Mucosa of stomach (tissue), 1 donor: ENCODE measurements at regions not wholly inside any gene's neighbourhood (a gene's known extent, or its start where the extent isn't known, plus 50 kb on each side); places are given as distances from the start of the nearest gene placed in this dataset.

Experiments used
- H3K27me3 ChIP-seq: one replicate; pipeline ENCODE4 v1.7.0; 2013; ENCODE audit warnings: mild to moderate bottlenecking, low read length; ENCODE audit not compliant: control insufficient read depth, insufficient read depth
- H3K36me3 ChIP-seq: one replicate; pipeline ENCODE4 v1.7.0; 2013; ENCODE audit warnings: low read length; ENCODE audit not compliant: control insufficient read depth, insufficient read depth
- H3K4me1 ChIP-seq: one replicate; pipeline ENCODE4 v1.7.0; 2013; ENCODE audit warnings: mild to moderate bottlenecking, low read length; ENCODE audit not compliant: control insufficient read depth, insufficient read depth
- H3K4me3 ChIP-seq: one replicate; pipeline ENCODE4 v1.7.0; 2013; ENCODE audit warnings: low read length
- H3K9ac ChIP-seq: one replicate; pipeline ENCODE4 v1.7.0; 2013; ENCODE audit warnings: mild to moderate bottlenecking, low read length, moderate library complexity
- H3K9me3 ChIP-seq: one replicate; pipeline ENCODE4 v1.7.0; 2013; ENCODE audit warnings: mild to moderate bottlenecking, low read length, moderate library complexity; ENCODE audit not compliant: control insufficient read depth
- donor health status: Pancreatic carcinoma.

- Histone ChIP-seq H3K4me3 (no peak overlapping the region), H3K36me3 (no peaks in the 10 kb centered on the region), H3K9me3 (no peaks in the 10 kb centered on the region), H3K4me1 (no peaks in the 10 kb centered on the region), H3K9ac (no peak overlapping the region), H3K27me3 (no peaks in the 10 kb centered on the region)
Observed at GRCh38 chr22:47295226-47295901, 532.9 kb downstream of the TBC1D22A start.

GRCh38 chr22:47294576-47294975 lies 532.1 kb downstream of the TBC1D22A start:
- Histone ChIP-seq H3K4me1 (no peaks in the 10 kb centered on the region), H3K9me3 (no peaks in the 10 kb centered on the region), H3K4me3 (no peak overlapping the region), H3K27me3 (no peaks in the 10 kb centered on the region), H3K9ac (no peak overlapping the region), H3K36me3 (no peaks in the 10 kb centered on the region)

GRCh38 chr22:47294222-47294532 lies 531.7 kb downstream of the TBC1D22A start:
- H3K36me3 ChIP-seq = no peaks in the 10 kb centered on the region
- no peaks in the 10 kb centered on the region for H3K9me3 ChIP-seq
- no peaks in the 10 kb centered on the region for H3K27me3 ChIP-seq
- no peak overlapping the region for H3K4me3 ChIP-seq
- no peaks in the 10 kb centered on the region for H3K4me1 ChIP-seq
- H3K9ac ChIP-seq = no peak overlapping the region

GRCh38 chr22:47293368-47294221 lies 531.1 kb downstream of the TBC1D22A start:
- Histone ChIP-seq H3K9ac (no peak overlapping the region), H3K9me3 (no peaks in the 10 kb centered on the region), H3K4me1 (no peaks in the 10 kb centered on the region), H3K27me3 (no peaks in the 10 kb centered on the region), H3K36me3 (no peaks in the 10 kb centered on the region), H3K4me3 (no peak overlapping the region)

- Histone ChIP-seq H3K36me3 (no peaks in the 10 kb centered on the region), H3K4me1 (no peaks in the 10 kb centered on the region), H3K9ac (no peak overlapping the region), H3K9me3 (no peaks in the 10 kb centered on the region), H3K27me3 (no peaks in the 10 kb centered on the region), H3K4me3 (no peak overlapping the region)
Observed at GRCh38 chr22:47292546-47293320, 530.3 kb downstream of the TBC1D22A start.

- no peaks in the 10 kb centered on the region for H3K27me3 ChIP-seq
- no peak overlapping the region for H3K4me3 ChIP-seq
- H3K9me3 ChIP-seq = no peaks in the 10 kb centered on the region
- no peaks in the 10 kb centered on the region for H3K4me1 ChIP-seq
- H3K9ac ChIP-seq = no peak overlapping the region
- no peaks in the 10 kb centered on the region for H3K36me3 ChIP-seq
Observed at GRCh38 chr22:47291565-47292495, 529.4 kb downstream of the TBC1D22A start.

GRCh38 chr22:47290706-47291430 lies 528.4 kb downstream of the TBC1D22A start:
- no peak overlapping the region for H3K4me3 ChIP-seq
- no peaks in the 10 kb centered on the region for H3K27me3 ChIP-seq
- H3K36me3 ChIP-seq = no peaks in the 10 kb centered on the region
- no peak overlapping the region for H3K9ac ChIP-seq
- no peaks in the 10 kb centered on the region for H3K9me3 ChIP-seq
- H3K4me1 ChIP-seq = no peaks in the 10 kb centered on the region

GRCh38 chr22:47289336-47289985 lies 527.0 kb downstream of the TBC1D22A start:
- H3K4me1 ChIP-seq = no peaks in the 10 kb centered on the region
- no peaks in the 10 kb centered on the region for H3K27me3 ChIP-seq
- H3K4me3 ChIP-seq = no peak overlapping the region
- no peaks in the 10 kb centered on the region for H3K9me3 ChIP-seq
- no peaks in the 10 kb centered on the region for H3K36me3 ChIP-seq
- H3K9ac ChIP-seq = no peak overlapping the region

GRCh38 chr22:47288680-47289079 lies 526.2 kb downstream of the TBC1D22A start:
- Histone ChIP-seq H3K9me3 (no peaks in the 10 kb centered on the region), H3K4me3 (no peak overlapping the region), H3K36me3 (no peaks in the 10 kb centered on the region), H3K27me3 (no peaks in the 10 kb centered on the region), H3K9ac (no peak overlapping the region), H3K4me1 (no peaks in the 10 kb centered on the region)

GRCh38 chr22:47287516-47287915 lies 525.1 kb downstream of the TBC1D22A start:
- no peaks in the 10 kb centered on the region for H3K27me3 ChIP-seq
- H3K4me1 ChIP-seq = no peaks in the 10 kb centered on the region
- no peak overlapping the region for H3K4me3 ChIP-seq
- no peaks in the 10 kb centered on the region for H3K9me3 ChIP-seq
- no peaks in the 10 kb centered on the region for H3K36me3 ChIP-seq
- H3K9ac ChIP-seq = no peak overlapping the region

- H3K4me3 ChIP-seq = no peak overlapping the region
- no peaks in the 10 kb centered on the region for H3K27me3 ChIP-seq
- H3K4me1 ChIP-seq = no peaks in the 10 kb centered on the region
- no peak overlapping the region for H3K9ac ChIP-seq
- no peaks in the 10 kb centered on the region for H3K36me3 ChIP-seq
- no peaks in the 10 kb centered on the region for H3K9me3 ChIP-seq
Observed at GRCh38 chr22:47286590-47286989, 524.1 kb downstream of the TBC1D22A start.
